ENCODE measurements at regions not wholly inside any gene's neighbourhood (a gene's known extent, or its start where the extent isn't known, plus 50 kb on each side); places are given as distances from the start of the nearest gene placed in this dataset.

DNA sequence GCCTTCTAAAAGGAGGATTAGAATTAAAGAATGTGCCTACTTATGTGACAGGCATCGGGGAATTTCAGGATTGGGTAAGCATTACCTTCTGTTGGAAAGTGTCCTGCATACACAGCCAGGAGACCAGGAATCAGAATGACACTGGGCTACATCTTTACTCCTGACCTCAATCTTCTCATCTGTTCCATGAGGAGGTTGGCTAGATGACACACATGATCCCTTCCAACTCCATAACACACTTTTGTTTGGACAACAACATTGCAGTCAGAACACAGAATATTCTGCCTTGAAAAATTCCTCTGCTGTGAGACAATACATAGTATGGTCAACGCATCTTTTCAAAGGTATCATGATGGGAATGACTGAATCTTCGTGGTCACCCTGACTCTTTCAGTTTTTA is 1281.2 kb upstream of the SORCS1 start:
- Histone ChIP-seq H3K4me3 (ENCODE audit: low read depth in 1 of 2, low read length in 1 of 2) (no peak overlapping the region), H3K27ac (no peak overlapping the region), H3K27me3 (no peaks in the 10 kb centered on the region), H3K9me3 (no peaks in the 10 kb centered on the region), H3K4me1 (ENCODE audit: control insufficient read depth in 1 of 2, insufficient read depth in 1 of 2, low read depth in 1 of 2, low read length in 1 of 2) (no peaks in the 10 kb centered on the region), H3K36me3 (no peaks in the 10 kb centered on the region)
- TF ChIP-seq, protein P1, sequence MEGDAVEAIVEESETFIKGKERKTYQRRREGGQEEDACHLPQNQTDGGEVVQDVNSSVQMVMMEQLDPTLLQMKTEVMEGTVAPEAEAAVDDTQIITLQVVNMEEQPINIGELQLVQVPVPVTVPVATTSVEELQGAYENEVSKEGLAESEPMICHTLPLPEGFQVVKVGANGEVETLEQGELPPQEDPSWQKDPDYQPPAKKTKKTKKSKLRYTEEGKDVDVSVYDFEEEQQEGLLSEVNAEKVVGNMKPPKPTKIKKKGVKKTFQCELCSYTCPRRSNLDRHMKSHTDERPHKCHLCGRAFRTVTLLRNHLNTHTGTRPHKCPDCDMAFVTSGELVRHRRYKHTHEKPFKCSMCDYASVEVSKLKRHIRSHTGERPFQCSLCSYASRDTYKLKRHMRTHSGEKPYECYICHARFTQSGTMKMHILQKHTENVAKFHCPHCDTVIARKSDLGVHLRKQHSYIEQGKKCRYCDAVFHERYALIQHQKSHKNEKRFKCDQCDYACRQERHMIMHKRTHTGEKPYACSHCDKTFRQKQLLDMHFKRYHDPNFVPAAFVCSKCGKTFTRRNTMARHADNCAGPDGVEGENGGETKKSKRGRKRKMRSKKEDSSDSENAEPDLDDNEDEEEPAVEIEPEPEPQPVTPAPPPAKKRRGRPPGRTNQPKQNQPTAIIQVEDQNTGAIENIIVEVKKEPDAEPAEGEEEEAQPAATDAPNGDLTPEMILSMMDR (IDR thresholded peaks at IDR 0.05): no peak

DNA sequence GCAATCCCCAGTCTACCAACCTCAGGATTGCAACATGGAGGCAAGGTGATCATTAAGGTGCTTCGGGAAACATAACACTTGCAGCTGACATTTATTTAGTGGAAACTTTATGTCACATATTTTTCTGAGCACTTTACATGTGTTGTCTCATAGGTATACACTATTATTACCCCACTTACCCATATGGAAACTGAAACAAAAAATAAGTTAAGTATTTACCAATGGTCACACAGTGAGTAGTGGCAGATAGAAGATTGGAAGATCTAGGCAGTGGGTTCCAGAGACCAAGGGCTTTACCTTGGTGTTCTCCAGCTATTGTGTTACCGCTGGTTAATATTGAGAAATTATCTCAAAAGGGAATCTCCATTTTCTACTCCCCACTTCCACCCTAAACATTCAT is 1279.1 kb upstream of the SORCS1 start:
- Histone ChIP-seq H3K27me3 (no peaks in the 10 kb centered on the region), H3K4me3 (ENCODE audit: low read depth in 1 of 2, low read length in 1 of 2) (no peak overlapping the region), H3K36me3 (no peaks in the 10 kb centered on the region), H3K4me1 (ENCODE audit: control insufficient read depth in 1 of 2, insufficient read depth in 1 of 2, low read depth in 1 of 2, low read length in 1 of 2) (no peaks in the 10 kb centered on the region), H3K9me3 (no peaks in the 10 kb centered on the region), H3K27ac (no peak overlapping the region)
- TF ChIP-seq, protein P1 (IDR thresholded peaks at IDR 0.05): no peak

DNA sequence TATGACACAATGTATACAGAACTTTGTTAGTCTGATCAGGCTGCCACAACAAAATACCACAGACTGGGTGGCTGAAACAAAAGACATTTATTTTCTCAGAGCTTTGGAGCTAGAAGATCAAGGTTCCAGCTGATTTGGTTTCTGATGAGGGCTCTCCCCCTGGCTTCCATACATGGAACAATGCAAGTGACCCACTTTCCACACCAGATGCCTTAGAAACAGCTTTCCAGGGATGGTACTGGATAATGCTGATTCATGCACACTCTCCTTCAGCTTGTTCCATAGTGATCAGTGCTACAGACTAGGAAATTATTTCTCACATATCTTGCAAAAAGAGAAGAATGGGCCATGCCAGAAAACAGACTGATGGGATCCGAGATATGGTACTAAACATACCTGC is 1274.9 kb upstream of the SORCS1 start:
- Histone ChIP-seq H3K9me3 (no peaks in the 10 kb centered on the region), H3K4me3 (ENCODE audit: low read depth in 1 of 2, low read length in 1 of 2) (no peak overlapping the region), H3K4me1 (ENCODE audit: control insufficient read depth in 1 of 2, insufficient read depth in 1 of 2, low read depth in 1 of 2, low read length in 1 of 2) (no peaks in the 10 kb centered on the region), H3K27ac (no peak overlapping the region), H3K36me3 (no peaks in the 10 kb centered on the region), H3K27me3 (no peaks in the 10 kb centered on the region)
- TF ChIP-seq, protein P1 (IDR thresholded peaks at IDR 0.05): no peak

DNA sequence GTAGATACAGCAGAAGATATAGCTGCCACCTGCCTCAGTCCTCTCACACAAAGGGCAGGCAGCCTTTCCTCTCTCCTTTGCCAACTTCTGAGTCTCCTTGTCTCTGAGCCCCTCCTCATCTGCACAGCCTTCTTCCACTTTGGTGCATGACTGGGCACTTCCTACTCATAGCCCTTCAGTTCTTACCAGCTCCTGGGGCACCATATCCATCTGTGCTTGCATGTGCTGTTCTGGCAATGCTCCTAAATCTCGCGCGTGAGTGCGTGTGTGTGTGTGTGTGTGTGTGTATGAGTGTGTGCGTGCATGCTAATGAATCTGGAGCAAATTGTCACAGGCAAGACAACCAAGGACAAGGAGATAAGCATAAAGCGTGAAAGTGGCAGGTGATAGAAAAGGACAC is 1271.6 kb upstream of the SORCS1 start:
- Histone ChIP-seq H3K4me1 (ENCODE audit: control insufficient read depth in 1 of 2, insufficient read depth in 1 of 2, low read depth in 1 of 2, low read length in 1 of 2) (no peaks in the 10 kb centered on the region), H3K4me3 (ENCODE audit: low read depth in 1 of 2, low read length in 1 of 2) (no peak overlapping the region), H3K36me3 (no peaks in the 10 kb centered on the region), H3K27ac (no peak overlapping the region), H3K27me3 (no peaks in the 10 kb centered on the region), H3K9me3 (no peaks in the 10 kb centered on the region)
- TF ChIP-seq, protein P1 (IDR thresholded peaks at IDR 0.05): no peak

DNA sequence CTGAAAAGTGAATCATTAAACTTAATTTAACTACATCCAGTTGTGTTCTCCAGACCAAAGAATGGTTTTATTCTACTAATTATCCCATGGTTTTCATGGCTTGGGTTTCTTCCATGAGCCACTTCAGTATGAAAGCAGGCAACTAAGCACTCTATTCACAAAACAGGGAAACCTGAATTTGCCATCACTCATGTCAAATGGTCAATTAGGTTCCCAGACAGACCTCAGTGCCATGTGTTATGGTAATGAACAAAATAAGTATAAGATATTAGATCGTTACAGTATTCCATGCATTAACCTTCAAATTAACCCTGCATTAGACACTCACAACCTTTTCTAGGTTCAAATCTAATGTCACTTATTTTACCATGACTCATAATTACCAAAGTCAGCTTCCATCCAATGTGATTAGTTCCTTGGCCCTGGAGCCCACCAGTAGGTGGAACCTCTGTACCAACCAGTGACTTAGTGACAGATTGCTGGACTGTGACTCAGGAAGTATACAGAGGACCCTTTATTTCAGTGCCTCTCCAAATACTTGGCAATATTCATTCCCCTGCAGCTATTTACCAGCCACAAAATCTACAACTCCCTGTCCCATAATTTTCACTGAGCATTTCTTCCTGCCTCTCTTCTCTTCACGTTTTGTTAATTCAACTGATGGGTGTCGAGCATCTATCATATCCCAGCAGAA is 1270.2 kb upstream of the SORCS1 start:
- no peaks in the 10 kb centered on the region for H3K9me3 ChIP-seq
- H3K36me3 ChIP-seq: no peaks in the 10 kb centered on the region
- no peak overlapping the region for H3K27ac ChIP-seq
- TF ChIP-seq, protein P1 (IDR thresholded peaks at IDR 0.05): no peak
- no peak overlapping the region for H3K4me3 ChIP-seq (ENCODE audit: low read depth in 1 of 2, low read length in 1 of 2)
- H3K4me1 ChIP-seq (ENCODE audit: control insufficient read depth in 1 of 2, insufficient read depth in 1 of 2, low read depth in 1 of 2, low read length in 1 of 2): no peaks in the 10 kb centered on the region
- H3K27me3 ChIP-seq: no peaks in the 10 kb centered on the region
